Endothelial cell of umbilical vein (primary cell): ENCODE measurements at regions not wholly inside any gene's neighbourhood (a gene's known extent, or its start where the extent isn't known, plus 50 kb on each side); places are given as distances from the start of the nearest gene placed in this dataset.

Source experiments
- BruUV-seq: library from RNA; stranded (reverse); fragments of 400-500 nt; replicated peaks from 2 replicates; lab custom pipeline; 2021; lab: Mats Ljungman, UMichigan
- CTCF ChIA-PET: fragments of 300-600, 350-600 bp; sonication (Branson Sonifier 250); formaldehyde crosslinking; loops from one replicate; lab custom pipeline; 2021; ENCODE audit warnings: antibody characterized with exemption, inconsistent platforms; lab: Charles Lee
- POLR2A ChIA-PET: fragments of 300-600, 350-600 bp; sonication (Branson Sonifier 250); formaldehyde crosslinking; loops from one replicate; lab custom pipeline; 2021; ENCODE audit warnings: antibody characterized with exemption, inconsistent platforms; lab: Charles Lee
- DNase-seq: peaks from one replicate; pipeline ENCODE4 v3.0.0-alpha.2; 2011; ENCODE audit warnings: low read depth, low spot score
- FAIRE-seq: peaks from 2 replicates; lab custom pipeline; 2011; peaks lifted over from hg19 to GRCh38; lab: Jason Lieb, UNC
- H2AFZ ChIP-seq: 2 replicates; pipeline ENCODE4 v1.6.0; 2012; ENCODE audit warnings: low read depth, low read length, control low read depth, inconsistent platforms
- H3K27ac ChIP-seq: 2 replicates; pipeline ENCODE4 v1.5.1; 2011; ENCODE audit warnings: low read depth, mild to moderate bottlenecking, control low read depth, low read length, moderate library complexity; ENCODE audit not compliant: insufficient read depth
- H3K27me3 ChIP-seq, 2 experiments: 2 replicates each; pipeline versions ENCODE4 v1.6.0 to v1.6.1; 2011; ENCODE audit warnings: low read length in 2 of 2, mixed read lengths in 1 of 2; ENCODE audit not compliant: control insufficient read depth in 2 of 2, insufficient read depth in 2 of 2
- H3K36me3 ChIP-seq, 2 experiments: 2 replicates in 1 of 2; 3 replicates in 1 of 2; pipeline ENCODE4 v1.5.1; 2011; ENCODE audit warnings: low read length in 2 of 2, mild to moderate bottlenecking in 1 of 2, moderate library complexity in 1 of 2; ENCODE audit not compliant: control insufficient read depth in 2 of 2, insufficient read depth in 2 of 2; ENCODE audit errors: extremely low read depth in 1 of 2
- H3K4me1 ChIP-seq: 3 replicates; pipeline ENCODE4 v1.5.1; 2011; ENCODE audit warnings: mild to moderate bottlenecking, low read length; ENCODE audit not compliant: control insufficient read depth, insufficient read depth; ENCODE audit errors: extremely low read depth
- H3K4me2 ChIP-seq: 2 replicates; pipeline ENCODE4 v1.6.1; 2011; ENCODE audit warnings: low read length, control low read depth, mixed read lengths; ENCODE audit not compliant: insufficient read depth
- H3K4me3 ChIP-seq, 3 experiments: fragments of 200-600 bp in 1 of 3; sonication (generic), shearing (Covaris generic) in 1 of 3; replicated peaks in 1 of 3; 2 replicates each; pipeline ENCODE4 v1.5.1; 2011 to 2016; ENCODE audit warnings: control low read depth in 3 of 3, low read length in 3 of 3, mild to moderate bottlenecking in 2 of 3, inconsistent platforms in 1 of 3, low read depth in 1 of 3, moderate library complexity in 1 of 3; ENCODE audit not compliant: insufficient read depth in 1 of 3
- H3K79me2 ChIP-seq: 2 replicates; pipeline ENCODE4 v1.6.0; 2012; ENCODE audit warnings: low read length, inconsistent platforms; ENCODE audit not compliant: control insufficient read depth, insufficient read depth
- H3K9ac ChIP-seq: replicated peaks from 2 replicates; pipeline ENCODE3; 2011; ENCODE audit warnings: low read length, control low read depth; ENCODE audit not compliant: insufficient read depth; ENCODE audit errors: extremely low read depth
- H3K9me1 ChIP-seq: replicated peaks from 3 replicates; pipeline ENCODE4 v1.6.0; 2011; ENCODE audit warnings: mild to moderate bottlenecking, low read length; ENCODE audit not compliant: control insufficient read depth, insufficient read depth; ENCODE audit errors: extremely low read depth
- H3K9me3 ChIP-seq: replicated peaks from 2 replicates; pipeline ENCODE4 v1.5.1; 2012; ENCODE audit warnings: low read length, inconsistent platforms; ENCODE audit not compliant: control insufficient read depth, insufficient read depth
- H4K20me1 ChIP-seq: replicated peaks from 2 replicates; pipeline ENCODE3; 2011; ENCODE audit warnings: mild to moderate bottlenecking, low read length; ENCODE audit not compliant: control insufficient read depth, insufficient read depth; ENCODE audit errors: extremely low read depth
- CTCF ChIP-seq, 2 donors: IDR thresholded peaks; 1 replicate in 1 of 2; 2 replicates in 1 of 2; pipeline ENCODE4 v1.5.1; 2011; ENCODE audit warnings: low read length in 2 of 2, mild to moderate bottlenecking in 2 of 2, moderate library complexity in 2 of 2, control low read depth in 1 of 2, inconsistent platforms in 1 of 2, low read depth in 1 of 2; ENCODE audit not compliant: insufficient read depth in 1 of 2; ENCODE audit errors: extremely low read depth in 1 of 2
- EZH2 ChIP-seq: IDR thresholded peaks from 2 replicates; pipeline ENCODE4 v1.6.1; 2012; ENCODE audit warnings: borderline replicate concordance, low read depth, mild to moderate bottlenecking, moderate library complexity, low read length, inconsistent platforms; ENCODE audit not compliant: severe bottlenecking
- FOS ChIP-seq: IDR thresholded peaks from 2 replicates; pipeline ENCODE4 v1.6.1; 2011; ENCODE audit warnings: mild to moderate bottlenecking, low read length, moderate library complexity, borderline replicate concordance; ENCODE audit not compliant: insufficient read depth
- GATA2 ChIP-seq: IDR thresholded peaks from 2 replicates; pipeline ENCODE4 v1.7.0; 2011; ENCODE audit warnings: low read depth, mild to moderate bottlenecking, moderate library complexity, mixed read lengths, low read length; ENCODE audit not compliant: insufficient read length, insufficient read depth
- JUN ChIP-seq: IDR thresholded peaks from 2 replicates; pipeline ENCODE4 v1.6.1; 2011; ENCODE audit warnings: borderline replicate concordance, low read depth; ENCODE audit not compliant: insufficient read length, insufficient read depth
- MAX ChIP-seq: IDR thresholded peaks from 2 replicates; pipeline ENCODE4 v1.6.1; 2011; ENCODE audit not compliant: insufficient read depth, insufficient read length
- MYC ChIP-seq: IDR thresholded peaks from one replicate; pipeline ENCODE4 v1.6.1; 2011; ENCODE audit warnings: mild to moderate bottlenecking, low read depth, low read length
- POLR2A ChIP-seq: IDR thresholded peaks from 2 replicates; pipeline ENCODE4 v1.6.1; 2012; ENCODE audit warnings: low read depth, mild to moderate bottlenecking, control low read depth, low read length
- dilution Hi-C: fragments of 300-500 bp; cut with MboI; formaldehyde crosslinking; loops from one replicate; pipeline ENCODE4 v1.15.0; 2019; ENCODE audit warnings: low sequenced_read_pairs; ENCODE audit not compliant: extremely low pct_ligation_motif_present
- intact Hi-C: fragments of 100-400 bp; cut with micrococcal nuclease; formaldehyde crosslinking; loops from one replicate; pipeline ENCODE4 v1.10.0; 2022

GRCh38 chr21:22556829-22557228 is 1558.6 kb downstream of the NCAM2 start:
- CTCF ChIA-PET = no interaction called here
- no peaks in the 10 kb centered on the region for H3K9me3 ChIP-seq
- no peak overlapping the region for H3K4me2 ChIP-seq
- dilution Hi-C loops = no loop called here
- no peak overlapping the region for H2AFZ ChIP-seq
- no peaks in the 10 kb centered on the region for H3K79me2 ChIP-seq
- no peaks in the 10 kb centered on the region for H3K4me1 ChIP-seq
- H3K9me1 ChIP-seq = no peaks in the 10 kb centered on the region
- no peak for FAIRE-seq
- H3K4me3 ChIP-seq = no peak overlapping the region
- no peak overlapping the region for H3K9ac ChIP-seq
- TF ChIP-seq JUN (no peak), FOS (no peak), MYC (no peak), MAX (no peak), EZH2 (no peak), GATA2 (no peak)
- H3K27me3 ChIP-seq = no peaks in the 10 kb centered on the region
- no peak overlapping the region for H3K27ac ChIP-seq
- no peaks in the 10 kb centered on the region for H3K36me3 ChIP-seq
- POLR2A ChIA-PET = no interaction called here
- intact Hi-C loops = no loop called here
- DNase-seq = no peak
- no TSS peak for BruUV-seq
- no peaks in the 10 kb centered on the region for H4K20me1 ChIP-seq

- Histone ChIP-seq H3K9me1 (no peaks in the 10 kb centered on the region), H3K36me3 (no peaks in the 10 kb centered on the region), H3K9ac (no peak overlapping the region), H3K27me3 (no peaks in the 10 kb centered on the region), H3K79me2 (no peaks in the 10 kb centered on the region), H2AFZ (no peak overlapping the region), H3K4me3 (no peak overlapping the region), H3K4me2 (no peak overlapping the region), H3K9me3 (no peaks in the 10 kb centered on the region), H3K27ac (no peak overlapping the region), H3K4me1 (no peaks in the 10 kb centered on the region), H4K20me1 (no peaks in the 10 kb centered on the region)
- FAIRE-seq (no peak), DNase-seq (no peak)
- no peak for TF ChIP-seq CTCF (IDR thresholded peaks at IDR 0.05; ENCODE audit: extremely low read depth in 1 of 2, insufficient read depth in 1 of 2, low read depth in 1 of 2, low read length in 2 of 2)
- TF ChIP-seq POLR2A = no peak
- TF ChIP-seq FOS = no peak
- no peak for TF ChIP-seq MYC
- no peak for TF ChIP-seq GATA2
- ChIA-PET CTCF (no interaction called here), POLR2A (no interaction called here)
- dilution Hi-C loops (no loop called here), intact Hi-C loops (no loop called here)
- BruUV-seq = no TSS peak
Observed at GRCh38 chr21:22561946-22562345, 1563.7 kb downstream of the NCAM2 start.
